ENCODE measurements at regions not wholly inside any gene's neighbourhood (a gene's known extent, or its start where the extent isn't known, plus 50 kb on each side); places are given as distances from the start of the nearest gene placed in this dataset.
"Not testable (repeated sequence)": the region's sequence is repeated elsewhere in the genome, so short reads cannot be mapped to it uniquely, and the experiment has no call there.

DNA sequence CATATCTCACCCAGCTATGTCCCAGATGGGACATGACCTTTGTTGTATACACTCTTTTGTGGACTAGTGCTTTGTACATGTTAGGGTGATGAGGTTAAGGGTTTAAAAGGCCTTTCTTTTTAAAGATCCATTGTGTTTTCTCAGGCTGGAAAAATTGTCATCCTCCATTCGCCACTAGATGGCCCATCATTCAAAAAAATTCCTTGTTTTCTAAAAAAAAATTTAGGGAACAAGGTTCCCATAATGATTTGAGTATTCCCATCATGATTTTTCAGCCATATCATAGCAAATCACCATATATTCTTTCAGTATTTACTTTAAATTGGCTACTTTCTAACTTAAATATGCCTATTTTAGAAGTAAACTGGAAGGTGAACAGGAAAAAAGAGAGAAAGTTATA, 91.9 kb upstream of the TMEM164 start:
- Histone ChIP-seq H3K4me3 (ENCODE audit: low read depth in 2 of 2, low read length in 2 of 2) (no peak overlapping the region), H3K9me3 (ENCODE audit: control insufficient read depth, insufficient read depth, low read depth, low read length) (no peaks in the 10 kb centered on the region), H3K27ac (ENCODE audit: low read length) (no peak overlapping the region), H3K27me3 (ENCODE audit: control insufficient read depth, insufficient read depth, low read length) (no peaks in the 10 kb centered on the region; the same call in 1 of the 2 replicates), H3K36me3 (ENCODE audit: control insufficient read depth, insufficient read depth, low read length) (no peaks in the 10 kb centered on the region), H3K4me1 (ENCODE audit: control insufficient read depth, insufficient read depth, low read length) (no peaks in the 10 kb centered on the region)
- DNase-seq (ENCODE audit: low read depth, low spot score), result peak; percentile 12
- no TSS peak for BruUV-seq (replicated peaks)
- ChIA-PET POLR2A (no interaction called here), CTCF (interaction anchor here (1.4 kb wide), 1 partner anchor 236 kb away, joined by 5 read pairs; no protein-coding TSS in a partner anchor)
- intact Hi-C loops (cut with micrococcal nuclease; ENCODE audit: unreplicated experiment) (loop anchor here (5.0 kb wide), 1 partner anchor 236 kb away; no protein-coding TSS in a partner anchor), in situ Hi-C loops (cut with HindIII; ENCODE audit: low pct_unique_long_range_greater_than_20kb, low sequenced_read_pairs) (no loop called here)
- TF ChIP-seq REST (IDR thresholded peaks at IDR 0.05; ENCODE audit: insufficient read depth in 1 of 2, low read depth in 2 of 2, low read length in 1 of 2) (no peak), POLR2AphosphoS5 (IDR thresholded peaks at IDR 0.05; ENCODE audit: low read depth, low read length) (no peak), CTCF (IDR thresholded peaks at IDR 0.05) (peak; percentile 67; the same call in 1 of the 2 replicates)
- no peak for ATAC-seq

- in situ Hi-C loops (cut with HindIII; ENCODE audit: low pct_unique_long_range_greater_than_20kb, low sequenced_read_pairs); POLR2A ChIA-PET; H3K9me3 ChIP-seq (ENCODE audit: control insufficient read depth, insufficient read depth, low read depth, low read length); DNase-seq (ENCODE audit: low read depth, low spot score); H3K27me3 ChIP-seq (ENCODE audit: control insufficient read depth, insufficient read depth, low read length); H3K36me3 ChIP-seq (ENCODE audit: control insufficient read depth, insufficient read depth, low read length); BruUV-seq (replicated peaks); H3K27ac ChIP-seq (ENCODE audit: low read length); ATAC-seq; H3K4me3 ChIP-seq (ENCODE audit: low read depth in 2 of 2, low read length in 2 of 2); CTCF ChIA-PET; H3K4me1 ChIP-seq (ENCODE audit: control insufficient read depth, insufficient read depth, low read length): not testable (repeated sequence)
- intact Hi-C loops (cut with micrococcal nuclease; ENCODE audit: unreplicated experiment), result loop anchor here (5.0 kb wide), 1 partner anchor 234 kb away; no protein-coding TSS in a partner anchor
Observed at GRCh38 chrX:109912993-109913392, 89.9 kb upstream of the TMEM164 start.

DNA sequence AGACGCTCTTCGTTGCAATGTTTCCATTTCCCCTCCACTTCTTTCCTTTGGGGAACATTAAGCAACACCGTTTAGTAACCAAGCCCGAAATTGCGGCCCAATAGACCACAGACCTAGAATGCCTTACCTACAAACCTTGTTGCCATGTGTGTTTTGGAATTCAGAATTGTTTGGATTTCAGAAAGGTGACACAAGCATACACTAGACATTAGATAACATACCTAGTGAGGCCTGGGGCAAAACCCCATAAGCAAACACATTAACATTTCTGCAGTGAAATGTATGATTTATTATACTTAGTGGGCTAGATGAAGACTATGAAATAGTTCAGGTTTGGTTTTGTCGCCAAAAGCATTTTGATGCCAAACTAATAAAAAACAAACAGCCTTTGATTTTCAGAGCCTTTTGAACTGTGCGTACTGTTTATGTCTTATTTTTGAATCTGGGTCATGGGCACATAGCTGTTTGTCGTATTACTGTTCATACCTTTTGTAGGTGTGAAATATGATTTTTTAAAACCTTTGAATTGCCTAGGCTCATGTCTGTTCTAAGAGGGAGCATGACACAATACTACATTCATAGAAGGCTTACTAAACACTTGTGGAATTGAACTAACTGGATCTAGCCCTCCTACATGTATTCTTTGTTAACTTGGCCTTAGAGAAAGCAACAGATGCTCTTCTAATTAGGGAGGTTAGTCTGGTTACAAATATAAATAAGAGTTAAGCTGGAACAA, 88.6 kb upstream of the TMEM164 start:
- ChIA-PET POLR2A (no interaction called here), CTCF (interaction anchor here (0.6 kb wide), 1 partner anchor 1177 kb away, joined by 3 read pairs; no protein-coding TSS in a partner anchor)
- ATAC-seq, result no peak
- Histone ChIP-seq H3K36me3 (ENCODE audit: control insufficient read depth, insufficient read depth, low read length) (no peaks in the 10 kb centered on the region), H3K9me3 (ENCODE audit: control insufficient read depth, insufficient read depth, low read depth, low read length) (no peaks in the 10 kb centered on the region), H3K4me3 (ENCODE audit: low read depth in 2 of 2, low read length in 2 of 2) (no peak overlapping the region), H3K27me3 (ENCODE audit: control insufficient read depth, insufficient read depth, low read length) (no peaks in the 10 kb centered on the region; the same call in 1 of the 2 replicates), H3K27ac (ENCODE audit: low read length) (no peak overlapping the region), H3K4me1 (ENCODE audit: control insufficient read depth, insufficient read depth, low read length) (no peaks in the 10 kb centered on the region)
- DNase-seq (ENCODE audit: low read depth, low spot score), result no peak
- TF ChIP-seq REST (IDR thresholded peaks at IDR 0.05; ENCODE audit: insufficient read depth in 1 of 2, low read depth in 2 of 2, low read length in 1 of 2), result no peak
- TF ChIP-seq TCF7L2 (IDR thresholded peaks at IDR 0.05; ENCODE audit: low read depth, low read length), result no peak
- no peak for TF ChIP-seq POLR2AphosphoS5 (IDR thresholded peaks at IDR 0.05; ENCODE audit: low read depth, low read length)
- no peak for TF ChIP-seq SIN3A (IDR thresholded peaks at IDR 0.05; ENCODE audit: borderline replicate concordance, insufficient read depth, low read depth, low read length)
- TF ChIP-seq CTCF (IDR thresholded peaks at IDR 0.05), result no peak
- in situ Hi-C loops (cut with HindIII; ENCODE audit: low pct_unique_long_range_greater_than_20kb, low sequenced_read_pairs), result no loop called here
- intact Hi-C loops (cut with micrococcal nuclease; ENCODE audit: unreplicated experiment), result loop anchor here (5.0 kb wide), 1 partner anchor 233 kb away; no protein-coding TSS in a partner anchor
- no TSS peak for BruUV-seq (replicated peaks)

Measured in Panc1 (cell line).